T-helper 2 cell treated with Interferon-gamma antibody and Interleukin-4, amounts not matched to agents 5 μg/mL and 100 μg/mL, for 36 hours (primary cell): ENCODE measurements at regions not wholly inside any gene's neighbourhood (a gene's known extent, or its start where the extent isn't known, plus 50 kb on each side); places are given as distances from the start of the nearest gene placed in this dataset.

ENCODE experiments used
- DNase-seq: peaks from one replicate; pipeline ENCODE4 v3.0.0; 2021; ENCODE audit warnings: low spot score
- H3K27ac Mint-ChIP-seq: one replicate; pipeline ENCODE4 v1.8.0; 2021; ENCODE audit warnings: mild to moderate bottlenecking, mixed read lengths
- H3K27me3 Mint-ChIP-seq: one replicate; pipeline ENCODE4 v1.8.0; 2021; ENCODE audit warnings: low read depth, mixed read lengths
- H3K36me3 Mint-ChIP-seq: one replicate; pipeline ENCODE4 v1.8.0; 2021; ENCODE audit warnings: low read depth, mixed read lengths
- H3K4me1 Mint-ChIP-seq: one replicate; pipeline ENCODE4 v1.8.0; 2021; ENCODE audit warnings: low read depth, mixed read lengths
- H3K4me3 Mint-ChIP-seq: one replicate; pipeline ENCODE4 v1.8.0; 2022; ENCODE audit warnings: mild to moderate bottlenecking, moderate library complexity, mixed read lengths
- H3K9me3 Mint-ChIP-seq: one replicate; pipeline ENCODE4 v1.8.0; 2021; ENCODE audit warnings: mixed read lengths

GRCh38 chr17:12316021-12316420 lies 295.3 kb downstream of the MAP2K4 start:
- Mint-ChIP-seq H3K27me3 (no peaks in the 10 kb centered on the region), H3K4me1 (no peaks in the 10 kb centered on the region), H3K27ac (no peak overlapping the region), H3K9me3 (peaks cover 41% of the 10 kb centered on the region), H3K4me3 (no peak overlapping the region), H3K36me3 (no peaks in the 10 kb centered on the region)
- no peak for DNase-seq

DNA sequence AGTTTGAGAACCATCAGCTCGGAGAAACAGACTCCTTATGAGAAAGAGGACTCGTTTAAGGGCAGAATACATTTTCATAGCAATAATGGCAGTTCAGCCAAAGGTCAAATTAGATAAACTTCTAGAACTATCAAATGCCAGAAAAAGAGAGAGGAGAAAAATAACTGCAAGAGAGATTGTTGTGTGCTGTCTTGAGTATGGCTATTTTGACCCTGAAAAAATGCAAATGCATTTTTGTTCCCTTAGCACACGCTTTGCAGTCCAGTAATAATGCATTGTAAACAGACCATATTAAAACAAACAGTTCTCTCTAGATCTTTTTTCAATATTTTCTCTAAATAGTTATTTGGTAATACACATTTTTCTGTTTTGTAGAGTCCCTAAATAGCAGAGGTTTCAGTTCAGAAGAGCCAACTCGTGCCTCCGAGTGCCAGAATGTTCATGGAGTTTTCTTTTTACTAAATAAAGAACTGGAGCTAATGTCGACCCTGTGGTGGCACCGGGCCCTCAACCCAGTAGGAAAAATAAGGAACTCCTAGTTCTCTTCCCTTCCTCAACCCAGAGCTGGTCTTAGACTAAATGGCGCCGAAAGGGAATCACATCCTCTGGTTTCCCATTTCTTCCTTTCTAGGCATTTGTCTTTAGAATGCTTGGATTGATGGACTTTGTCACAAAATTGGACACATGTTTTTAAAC lies 298.0 kb downstream of the MAP2K4 start:
- H3K9me3 Mint-ChIP-seq: peaks cover 37% of the 10 kb centered on the region
- no peak overlapping the region for H3K27ac Mint-ChIP-seq
- no peak for DNase-seq
- H3K4me1 Mint-ChIP-seq: no peaks in the 10 kb centered on the region
- H3K36me3 Mint-ChIP-seq: no peaks in the 10 kb centered on the region
- no peaks in the 10 kb centered on the region for H3K27me3 Mint-ChIP-seq
- H3K4me3 Mint-ChIP-seq: no peak overlapping the region

- DNase-seq: no peak
- H3K9me3 Mint-ChIP-seq: peaks cover 30% of the 10 kb centered on the region
- H3K27ac Mint-ChIP-seq: no peak overlapping the region
- H3K36me3 Mint-ChIP-seq: no peaks in the 10 kb centered on the region
- no peak overlapping the region for H3K4me3 Mint-ChIP-seq
- no peaks in the 10 kb centered on the region for H3K4me1 Mint-ChIP-seq
- H3K27me3 Mint-ChIP-seq: no peaks in the 10 kb centered on the region
These were observed 299.6 kb downstream of the MAP2K4 start for GRCh38 chr17:12320286-12320685.

- peaks cover 42% of the 10 kb centered on the region for H3K9me3 Mint-ChIP-seq
- no peak overlapping the region for H3K27ac Mint-ChIP-seq
- H3K36me3 Mint-ChIP-seq: no peaks in the 10 kb centered on the region
- no peak for DNase-seq
- H3K4me3 Mint-ChIP-seq: no peak overlapping the region
- H3K4me1 Mint-ChIP-seq: no peaks in the 10 kb centered on the region
- H3K27me3 Mint-ChIP-seq: no peaks in the 10 kb centered on the region
These were observed 307.5 kb downstream of the MAP2K4 start for GRCh38 chr17:12328204-12328603.

- Mint-ChIP-seq H3K9me3 (peaks cover 39% of the 10 kb centered on the region), H3K36me3 (no peaks in the 10 kb centered on the region), H3K27me3 (no peaks in the 10 kb centered on the region), H3K4me1 (no peaks in the 10 kb centered on the region), H3K27ac (no peak overlapping the region), H3K4me3 (no peak overlapping the region)
- no peak for DNase-seq
These were observed 309.8 kb downstream of the MAP2K4 start for GRCh38 chr17:12330456-12330855.

DNA sequence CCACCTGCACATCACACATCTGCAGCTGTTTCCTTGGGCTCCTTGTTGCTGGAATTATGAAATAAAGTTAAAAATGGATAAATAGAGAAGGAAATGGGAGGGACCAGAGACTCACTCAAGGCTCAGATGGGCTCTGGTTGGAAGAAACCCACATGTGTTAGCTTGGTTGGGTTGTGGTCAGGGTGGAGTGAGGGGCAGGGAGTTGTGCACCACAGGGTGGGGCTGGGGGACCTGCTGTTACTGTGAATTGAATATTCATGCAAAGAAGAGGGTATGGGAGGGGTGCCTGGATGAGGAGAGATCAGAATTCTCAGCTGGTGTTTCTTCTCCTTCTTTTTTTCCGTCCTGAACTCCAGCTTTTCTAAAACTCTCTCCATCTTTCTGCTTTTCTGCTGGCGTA lies 320.7 kb downstream of the MAP2K4 start:
- H3K27ac Mint-ChIP-seq: no peak overlapping the region
- no peak overlapping the region for H3K4me3 Mint-ChIP-seq
- H3K27me3 Mint-ChIP-seq: no peaks in the 10 kb centered on the region

GRCh38 chr17:12342161-12342560 lies 321.5 kb downstream of the MAP2K4 start:
- Mint-ChIP-seq H3K27ac (no peak overlapping the region), H3K36me3 (no peaks in the 10 kb centered on the region), H3K27me3 (no peaks in the 10 kb centered on the region), H3K9me3 (peaks cover 33% of the 10 kb centered on the region), H3K4me1 (no peaks in the 10 kb centered on the region), H3K4me3 (no peak overlapping the region)
- DNase-seq: no peak

More for the DNA sequence above, 320.7 kb downstream of the MAP2K4 start:
- Mint-ChIP-seq H3K4me1 (no peaks in the 10 kb centered on the region), H3K36me3 (no peaks in the 10 kb centered on the region), H3K9me3 (peaks cover 38% of the 10 kb centered on the region)
- DNase-seq: no peak

- no peaks in the 10 kb centered on the region for H3K27me3 Mint-ChIP-seq
- peaks cover 32% of the 10 kb centered on the region for H3K9me3 Mint-ChIP-seq
These were observed 322.1 kb downstream of the MAP2K4 start for GRCh38 chr17:12342609-12343435.

GRCh38 chr17:12348476-12348875 lies 317.2 kb upstream of the MYOCD start:
- DNase-seq: no peak
- H3K9me3 Mint-ChIP-seq: peaks cover 36% of the 10 kb centered on the region
- H3K4me1 Mint-ChIP-seq: no peaks in the 10 kb centered on the region

More at GRCh38 chr17:12342609-12343435, 322.1 kb downstream of the MAP2K4 start:
- DNase-seq: no peak
- Mint-ChIP-seq H3K4me3 (no peak overlapping the region), H3K36me3 (no peaks in the 10 kb centered on the region), H3K4me1 (no peaks in the 10 kb centered on the region), H3K27ac (no peak overlapping the region)

GRCh38 chr17:12349297-12349696 lies 316.4 kb upstream of the MYOCD start:
- H3K4me3 Mint-ChIP-seq: no peak overlapping the region
- H3K36me3 Mint-ChIP-seq: no peaks in the 10 kb centered on the region
- peaks cover 35% of the 10 kb centered on the region for H3K9me3 Mint-ChIP-seq
- H3K27ac Mint-ChIP-seq: no peak overlapping the region
- no peaks in the 10 kb centered on the region for H3K27me3 Mint-ChIP-seq
- no peaks in the 10 kb centered on the region for H3K4me1 Mint-ChIP-seq
- no peak for DNase-seq

More at GRCh38 chr17:12348476-12348875, 317.2 kb upstream of the MYOCD start:
- Mint-ChIP-seq H3K27me3 (no peaks in the 10 kb centered on the region), H3K36me3 (no peaks in the 10 kb centered on the region), H3K27ac (no peak overlapping the region), H3K4me3 (no peak overlapping the region)

DNA sequence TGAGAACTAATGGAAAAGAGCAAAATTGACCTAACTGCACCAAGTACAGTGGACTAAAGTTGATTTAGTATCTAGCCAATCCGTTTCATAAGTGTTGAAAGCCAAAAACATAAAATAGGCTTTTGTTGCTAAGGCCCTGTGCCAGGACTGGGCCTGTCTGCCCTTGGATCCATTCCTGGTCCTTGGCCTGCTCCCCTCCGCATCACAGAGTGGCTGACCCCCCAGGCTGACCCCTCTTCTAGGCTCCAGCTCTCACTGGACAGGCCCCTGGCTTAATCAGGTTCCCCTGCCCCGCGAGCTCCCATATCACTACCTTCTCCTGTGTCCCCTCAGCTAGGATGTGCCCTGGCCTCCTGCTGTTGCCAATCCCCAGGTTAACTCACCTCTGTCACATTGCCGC lies 313.6 kb upstream of the MYOCD start:
- Mint-ChIP-seq H3K27ac (no peak overlapping the region), H3K4me3 (no peak overlapping the region), H3K27me3 (no peaks in the 10 kb centered on the region), H3K4me1 (no peaks in the 10 kb centered on the region), H3K36me3 (no peaks in the 10 kb centered on the region), H3K9me3 (peaks cover 37% of the 10 kb centered on the region)
- DNase-seq: no peak

DNA sequence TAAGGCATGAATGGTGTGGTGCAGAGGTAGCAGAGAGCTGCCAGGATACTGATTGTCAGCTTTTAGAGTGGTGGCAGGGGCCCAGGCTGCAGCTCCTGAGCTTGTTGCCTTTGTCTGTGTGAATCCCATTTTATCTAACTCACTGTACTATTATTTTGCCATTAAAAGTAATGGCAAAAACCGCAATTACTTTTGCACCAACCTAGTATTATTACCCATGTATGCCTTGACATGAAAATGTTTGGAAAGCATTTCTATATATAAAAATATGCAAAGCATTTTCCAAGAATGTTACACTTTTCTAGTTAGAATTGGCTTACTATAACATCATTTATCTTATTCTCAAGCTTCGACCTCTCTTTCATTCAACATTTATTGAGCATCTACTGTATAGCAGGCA lies 308.1 kb upstream of the MYOCD start:
- H3K27me3 Mint-ChIP-seq: no peaks in the 10 kb centered on the region
- no peak for DNase-seq
- no peak overlapping the region for H3K4me3 Mint-ChIP-seq
- H3K4me1 Mint-ChIP-seq: no peaks in the 10 kb centered on the region
- no peaks in the 10 kb centered on the region for H3K36me3 Mint-ChIP-seq
- no peak overlapping the region for H3K27ac Mint-ChIP-seq
- H3K9me3 Mint-ChIP-seq: peaks cover 37% of the 10 kb centered on the region

DNA sequence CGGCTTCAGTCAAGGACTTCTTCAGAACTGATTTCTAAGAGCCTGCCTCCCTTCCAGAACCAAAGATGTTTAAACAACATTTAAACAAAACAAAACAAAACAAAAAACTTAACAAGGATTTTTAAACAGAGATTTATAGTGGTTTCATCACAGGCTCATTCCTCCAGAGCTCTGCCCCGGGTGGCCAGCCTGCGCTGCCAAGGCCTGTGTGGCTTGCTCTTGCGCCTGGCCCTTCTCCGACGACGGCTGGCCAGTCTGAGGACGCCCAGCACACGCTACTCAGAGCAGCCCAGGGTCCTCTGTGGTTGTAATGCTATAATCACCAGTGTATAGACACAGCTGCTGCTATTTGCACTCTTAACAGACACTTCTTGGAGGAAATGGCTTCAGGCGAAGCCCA lies 307.2 kb upstream of the MYOCD start:
- peaks cover 42% of the 10 kb centered on the region for H3K9me3 Mint-ChIP-seq
- no peak overlapping the region for H3K27ac Mint-ChIP-seq
- no peaks in the 10 kb centered on the region for H3K27me3 Mint-ChIP-seq
- H3K4me1 Mint-ChIP-seq: no peaks in the 10 kb centered on the region
- H3K4me3 Mint-ChIP-seq: no peak overlapping the region
- H3K36me3 Mint-ChIP-seq: no peaks in the 10 kb centered on the region
- DNase-seq: no peak

DNA sequence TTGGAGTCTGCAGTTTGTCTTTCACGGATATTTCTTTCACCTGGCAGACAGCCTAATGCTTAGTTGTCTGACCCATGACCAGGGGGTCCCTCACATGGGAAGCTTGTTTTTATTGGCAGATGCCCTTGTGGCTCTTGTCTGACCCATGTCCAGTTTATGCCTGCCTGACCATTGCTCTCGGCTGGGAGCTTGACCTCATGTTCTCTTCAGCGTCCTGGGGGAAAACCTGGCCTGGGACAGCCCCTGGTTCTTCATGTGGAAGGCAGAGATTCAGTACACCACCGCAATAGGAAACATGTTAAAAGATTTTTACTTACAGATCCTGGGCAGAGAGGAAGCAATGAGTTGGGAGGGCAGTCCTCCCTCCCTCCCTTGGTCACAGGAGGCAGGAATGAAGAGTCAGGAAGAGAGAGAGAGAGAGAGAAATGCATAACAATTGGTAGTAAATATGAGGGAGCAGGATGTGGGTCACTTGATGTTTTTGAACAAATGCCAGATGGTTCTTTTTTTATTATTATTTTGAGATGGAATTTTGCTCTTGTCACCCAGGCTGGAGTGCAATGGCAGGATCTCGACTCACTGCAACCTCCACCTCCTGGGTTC lies 302.7 kb upstream of the MYOCD start:
- Mint-ChIP-seq H3K9me3 (peaks cover 60% of the 10 kb centered on the region), H3K27me3 (no peaks in the 10 kb centered on the region), H3K4me3 (no peak overlapping the region), H3K4me1 (no peaks in the 10 kb centered on the region), H3K27ac (no peak overlapping the region), H3K36me3 (no peaks in the 10 kb centered on the region)
- no peak for DNase-seq
